Small intestine (tissue), 7 donors: ENCODE measurements at regions not wholly inside any gene's neighbourhood (a gene's known extent, or its start where the extent isn't known, plus 50 kb on each side); places are given as distances from the start of the nearest gene placed in this dataset.

Source experiments
- DNase-seq, 2 donors: peaks; one replicate each; pipeline versions ENCODE4 v3.0.0 to v3.0.0-alpha.2; 2013
- FAIRE-seq: peaks from 2 replicates; lab custom pipeline; 2012; peaks lifted over from hg19 to GRCh38; lab: Jason Lieb, UNC
- H3K27ac ChIP-seq, 3 donors: one replicate each; pipeline ENCODE4 v1.5.1; 2013; ENCODE audit warnings: low read length in 2 of 3, mild to moderate bottlenecking in 2 of 3, control low read depth in 1 of 3, inconsistent platforms in 1 of 3, low read depth in 1 of 3, moderate library complexity in 1 of 3
- H3K27me3 ChIP-seq, 3 donors: one replicate each; pipeline ENCODE4 v1.6.1; 2013; ENCODE audit warnings: low read length in 3 of 3, inconsistent platforms in 1 of 3; ENCODE audit not compliant: control insufficient read depth in 3 of 3, insufficient read depth in 3 of 3
- H3K36me3 ChIP-seq, 3 donors: one replicate each; pipeline ENCODE4 v1.6.1; 2013; ENCODE audit warnings: low read length in 3 of 3, inconsistent platforms in 1 of 3, low read depth in 1 of 3, mild to moderate bottlenecking in 1 of 3, moderate library complexity in 1 of 3; ENCODE audit not compliant: control insufficient read depth in 3 of 3, insufficient read depth in 2 of 3
- H3K4me1 ChIP-seq, 3 donors: one replicate each; pipeline ENCODE4 v1.6.1; 2013; ENCODE audit warnings: low read length in 2 of 3, inconsistent platforms in 1 of 3, low read depth in 1 of 3, mild to moderate bottlenecking in 1 of 3, moderate library complexity in 1 of 3; ENCODE audit not compliant: control insufficient read depth in 3 of 3, insufficient read depth in 2 of 3
- H3K4me3 ChIP-seq, 3 donors: one replicate each; pipeline ENCODE4 v1.5.1; 2013; ENCODE audit warnings: low read length in 3 of 3, control low read depth in 1 of 3, inconsistent platforms in 1 of 3, low read depth in 1 of 3, mild to moderate bottlenecking in 1 of 3, moderate library complexity in 1 of 3
- H3K9me3 ChIP-seq, 2 donors: one replicate each; pipeline ENCODE4 v1.6.1; 2013; ENCODE audit warnings: low read depth in 1 of 2, low read length in 1 of 2; ENCODE audit not compliant: control insufficient read depth in 2 of 2, insufficient read depth in 1 of 2
- WGBS, 3 donors: extraction: QIAGEN DNeasy Blood & Tissue Kit; methylation state at CpG; one replicate each; pipeline ENCODE4 v1.1.7; 2013; 5-methylcytosine and 5-hydroxymethylcytosine counted together
- donor health status: healthy with polysubstance abuse.
- donor health status: control.
- donor health status: control.
- donor health status: Bipolar disorder and iron deficiency.
- donor health status: healthy.

- no peak overlapping the region for H3K4me3 ChIP-seq
- DNase-seq = no peak
- no peaks in the 10 kb centered on the region for H3K27me3 ChIP-seq
- WGBS, 3 donors = 35 to 54% (median 48%) methylated on average over 2 of the region's 2 CpGs
- H3K9me3 ChIP-seq = no peaks in the 10 kb centered on the region
- no peaks in the 10 kb centered on the region for H3K36me3 ChIP-seq
- H3K27ac ChIP-seq = no peak overlapping the region
- FAIRE-seq = no peak
- no peaks in the 10 kb centered on the region for H3K4me1 ChIP-seq
Measured at GRCh38 chrX:82125103-82125502, 923.2 kb downstream of the SH3BGRL start.

- DNase-seq = peak in 1 of 2 donors; percentile 12
- Histone ChIP-seq H3K4me3 (no peak overlapping the region), H3K9me3 (no peaks in the 10 kb centered on the region), H3K36me3 (no peaks in the 10 kb centered on the region), H3K27ac (no peak overlapping the region), H3K27me3 (no peaks in the 10 kb centered on the region), H3K4me1 (no peaks in the 10 kb centered on the region)
- WGBS, 3 donors = 43 to 70% (median 64%) methylated on average over 2 of the region's 2 CpGs
- no peak for FAIRE-seq
Measured at GRCh38 chrX:82127228-82128123, 925.6 kb downstream of the SH3BGRL start.

- peak in 1 of 2 donors; percentile 27 for DNase-seq
- H3K4me1 ChIP-seq = no peaks in the 10 kb centered on the region
- no peak overlapping the region for H3K4me3 ChIP-seq
- FAIRE-seq = no peak
- no peaks in the 10 kb centered on the region for H3K36me3 ChIP-seq
- H3K27me3 ChIP-seq = no peaks in the 10 kb centered on the region
- H3K27ac ChIP-seq = no peak overlapping the region
- H3K9me3 ChIP-seq = peaks cover 0 to 12% of the 10 kb centered on the region in 2 donors
Measured at GRCh38 chrX:82134378-82134777, 932.5 kb downstream of the SH3BGRL start.

GRCh38 chrX:82141942-82142341 is 940.0 kb downstream of the SH3BGRL start:
- DNase-seq = peak in 1 of 2 donors; percentile 13

GRCh38 chrX:82161195-82161594 is 959.3 kb downstream of the SH3BGRL start:
- DNase-seq = no peak
- WGBS, 3 donors = 81 to 86% (median 85%) methylated on average over 2 of the region's 2 CpGs
- no peak for FAIRE-seq
- H3K27ac ChIP-seq = no peak overlapping the region
- no peak overlapping the region for H3K4me3 ChIP-seq
- H3K4me1 ChIP-seq = no peaks in the 10 kb centered on the region
- H3K27me3 ChIP-seq = no peaks in the 10 kb centered on the region
- H3K9me3 ChIP-seq = peaks cover 0 to 6% of the 10 kb centered on the region in 2 donors
- no peaks in the 10 kb centered on the region for H3K36me3 ChIP-seq

More at GRCh38 chrX:82141942-82142341, 940.0 kb downstream of the SH3BGRL start:
- Histone ChIP-seq H3K27ac (no peak overlapping the region), H3K36me3 (no peaks in the 10 kb centered on the region), H3K4me1 (no peaks in the 10 kb centered on the region), H3K9me3 (peaks cover 0 to 5% of the 10 kb centered on the region in 2 donors), H3K27me3 (no peaks in the 10 kb centered on the region), H3K4me3 (no peak overlapping the region)
- FAIRE-seq = no peak
- 43 to 73% (median 53%) methylated on average over 1 of the region's 1 CpG for WGBS, 3 donors

- FAIRE-seq (no peak), DNase-seq (no peak)
- Histone ChIP-seq H3K36me3 (no peaks in the 10 kb centered on the region), H3K4me1 (no peaks in the 10 kb centered on the region), H3K27ac (no peak overlapping the region), H3K27me3 (no peaks in the 10 kb centered on the region), H3K9me3 (peaks cover 0 to 8% of the 10 kb centered on the region in 2 donors), H3K4me3 (no peak overlapping the region)
Measured at GRCh38 chrX:82163701-82164100, 961.8 kb downstream of the SH3BGRL start.

GRCh38 chrX:82196866-82197265 is 995.0 kb downstream of the SH3BGRL start:
- Histone ChIP-seq H3K9me3 (peaks cover 0 to 3% of the 10 kb centered on the region in 2 donors), H3K36me3 (no peaks in the 10 kb centered on the region), H3K4me1 (no peaks in the 10 kb centered on the region), H3K4me3 (no peak overlapping the region), H3K27ac (no peak overlapping the region), H3K27me3 (no peaks in the 10 kb centered on the region)
- 63 to 79% (median 77%) methylated on average over 1 of the region's 1 CpG for WGBS, 3 donors
- FAIRE-seq (no peak), DNase-seq (no peak)

- Histone ChIP-seq H3K9me3 (no peaks in the 10 kb centered on the region), H3K4me1 (no peaks in the 10 kb centered on the region), H3K27ac (no peak overlapping the region), H3K27me3 (no peaks in the 10 kb centered on the region), H3K36me3 (no peaks in the 10 kb centered on the region), H3K4me3 (no peak overlapping the region)
- 47 to 65% (median 64%) methylated on average over 3 of the region's 3 CpGs for WGBS, 3 donors
- no peak for DNase-seq
- no peak for FAIRE-seq
Measured at GRCh38 chrX:82208975-82209374, 1007.1 kb downstream of the SH3BGRL start.
